WTC11 (cell line): ENCODE measurements at regions not wholly inside any gene's neighbourhood (a gene's known extent, or its start where the extent isn't known, plus 50 kb on each side); places are given as distances from the start of the nearest gene placed in this dataset.

Source experiments
- ATF3 ChIP-seq: sonication (generic); formaldehyde crosslinking; conservative IDR thresholded peaks from 2 replicates; pipeline ENCODE4 v1.8.1; 2022; ENCODE audit warnings: mild to moderate bottlenecking, missing genetic modification reagents
- CREB1 ChIP-seq: sonication (generic); formaldehyde crosslinking; IDR thresholded peaks from 2 replicates; pipeline ENCODE4 v1.8.0; 2023; ENCODE audit warnings: mild to moderate bottlenecking, missing genetic modification reagents
- CTCF ChIP-seq: fragments of 200-600 bp; IDR thresholded peaks from 2 replicates; pipeline ENCODE4 v1.8.0; 2022; ENCODE audit warnings: antibody characterized with exemption
- NR2C2 ChIP-seq: sonication (generic); formaldehyde crosslinking; IDR thresholded peaks from 2 replicates; pipeline ENCODE4 v1.8.0; 2022; ENCODE audit warnings: mild to moderate bottlenecking, missing genetic modification reagents
- USF1 ChIP-seq: sonication (generic); formaldehyde crosslinking; IDR thresholded peaks from 2 replicates; pipeline ENCODE4 v1.8.0; 2022; ENCODE audit warnings: mild to moderate bottlenecking, missing genetic modification reagents
- TF ChIP-seq, protein P1 (sequence below): sonication (generic); formaldehyde crosslinking; IDR thresholded peaks from 2 replicates; pipeline ENCODE4 v1.8.0; 2022; ENCODE audit warnings: missing genetic modification reagents

DNA sequence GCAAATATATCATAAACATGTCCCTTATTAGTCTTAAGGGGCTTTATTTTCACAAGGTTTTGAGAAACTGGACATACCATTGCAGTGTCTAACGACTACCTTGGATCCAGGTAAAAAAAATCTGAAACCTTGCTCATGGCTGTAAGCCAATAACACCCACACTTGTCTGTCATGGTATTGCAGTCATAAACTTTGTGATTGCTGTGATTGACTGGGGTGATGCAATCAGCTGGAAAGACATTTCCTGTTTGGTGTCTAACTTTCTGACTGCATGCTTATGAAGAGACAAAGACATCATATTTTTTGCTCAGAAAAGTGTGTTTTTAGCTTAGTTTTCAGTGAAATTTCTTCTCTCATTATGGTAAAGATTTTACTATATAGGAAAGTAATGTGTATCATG, 635.0 kb downstream of the TSN start:
- no peak for TF ChIP-seq CTCF
- TF ChIP-seq USF1 (CRISPR knock-in tag), result no peak
- TF ChIP-seq ATF3 (CRISPR knock-in tag), result no peak
- TF ChIP-seq, protein P1, sequence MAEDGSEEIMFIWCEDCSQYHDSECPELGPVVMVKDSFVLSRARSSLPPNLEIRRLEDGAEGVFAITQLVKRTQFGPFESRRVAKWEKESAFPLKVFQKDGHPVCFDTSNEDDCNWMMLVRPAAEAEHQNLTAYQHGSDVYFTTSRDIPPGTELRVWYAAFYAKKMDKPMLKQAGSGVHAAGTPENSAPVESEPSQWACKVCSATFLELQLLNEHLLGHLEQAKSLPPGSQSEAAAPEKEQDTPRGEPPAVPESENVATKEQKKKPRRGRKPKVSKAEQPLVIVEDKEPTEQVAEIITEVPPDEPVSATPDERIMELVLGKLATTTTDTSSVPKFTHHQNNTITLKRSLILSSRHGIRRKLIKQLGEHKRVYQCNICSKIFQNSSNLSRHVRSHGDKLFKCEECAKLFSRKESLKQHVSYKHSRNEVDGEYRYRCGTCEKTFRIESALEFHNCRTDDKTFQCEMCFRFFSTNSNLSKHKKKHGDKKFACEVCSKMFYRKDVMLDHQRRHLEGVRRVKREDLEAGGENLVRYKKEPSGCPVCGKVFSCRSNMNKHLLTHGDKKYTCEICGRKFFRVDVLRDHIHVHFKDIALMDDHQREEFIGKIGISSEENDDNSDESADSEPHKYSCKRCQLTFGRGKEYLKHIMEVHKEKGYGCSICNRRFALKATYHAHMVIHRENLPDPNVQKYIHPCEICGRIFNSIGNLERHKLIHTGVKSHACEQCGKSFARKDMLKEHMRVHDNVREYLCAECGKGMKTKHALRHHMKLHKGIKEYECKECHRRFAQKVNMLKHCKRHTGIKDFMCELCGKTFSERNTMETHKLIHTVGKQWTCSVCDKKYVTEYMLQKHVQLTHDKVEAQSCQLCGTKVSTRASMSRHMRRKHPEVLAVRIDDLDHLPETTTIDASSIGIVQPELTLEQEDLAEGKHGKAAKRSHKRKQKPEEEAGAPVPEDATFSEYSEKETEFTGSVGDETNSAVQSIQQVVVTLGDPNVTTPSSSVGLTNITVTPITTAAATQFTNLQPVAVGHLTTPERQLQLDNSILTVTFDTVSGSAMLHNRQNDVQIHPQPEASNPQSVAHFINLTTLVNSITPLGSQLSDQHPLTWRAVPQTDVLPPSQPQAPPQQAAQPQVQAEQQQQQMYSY (CRISPR knock-in tag), result no peak
- TF ChIP-seq CREB1 (CRISPR knock-in tag), result no peak
- no peak for TF ChIP-seq NR2C2 (CRISPR knock-in tag)
